GM12873 (cell line): ENCODE measurements at regions not wholly inside any gene's neighbourhood (a gene's known extent, or its start where the extent isn't known, plus 50 kb on each side); places are given as distances from the start of the nearest gene placed in this dataset.

Experiments
- TF ChIP-seq, protein P1 (sequence below): IDR thresholded peaks from 2 replicates; pipeline ENCODE4 v1.5.1; 2012; ENCODE audit warnings: low read depth, mild to moderate bottlenecking, moderate library complexity, low read length, control low read depth; ENCODE audit not compliant: insufficient read depth; ENCODE audit errors: missing control alignments

GRCh38 chr22:27260087-27260698 lies 541.4 kb downstream of the MN1 start:
- TF ChIP-seq, protein P1, sequence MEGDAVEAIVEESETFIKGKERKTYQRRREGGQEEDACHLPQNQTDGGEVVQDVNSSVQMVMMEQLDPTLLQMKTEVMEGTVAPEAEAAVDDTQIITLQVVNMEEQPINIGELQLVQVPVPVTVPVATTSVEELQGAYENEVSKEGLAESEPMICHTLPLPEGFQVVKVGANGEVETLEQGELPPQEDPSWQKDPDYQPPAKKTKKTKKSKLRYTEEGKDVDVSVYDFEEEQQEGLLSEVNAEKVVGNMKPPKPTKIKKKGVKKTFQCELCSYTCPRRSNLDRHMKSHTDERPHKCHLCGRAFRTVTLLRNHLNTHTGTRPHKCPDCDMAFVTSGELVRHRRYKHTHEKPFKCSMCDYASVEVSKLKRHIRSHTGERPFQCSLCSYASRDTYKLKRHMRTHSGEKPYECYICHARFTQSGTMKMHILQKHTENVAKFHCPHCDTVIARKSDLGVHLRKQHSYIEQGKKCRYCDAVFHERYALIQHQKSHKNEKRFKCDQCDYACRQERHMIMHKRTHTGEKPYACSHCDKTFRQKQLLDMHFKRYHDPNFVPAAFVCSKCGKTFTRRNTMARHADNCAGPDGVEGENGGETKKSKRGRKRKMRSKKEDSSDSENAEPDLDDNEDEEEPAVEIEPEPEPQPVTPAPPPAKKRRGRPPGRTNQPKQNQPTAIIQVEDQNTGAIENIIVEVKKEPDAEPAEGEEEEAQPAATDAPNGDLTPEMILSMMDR, result no peak

- TF ChIP-seq, protein P1, result no peak
Measured at GRCh38 chr22:27262361-27262760, 539.2 kb downstream of the MN1 start.

- TF ChIP-seq, protein P1, result no peak
Measured at GRCh38 chr22:27264184-27264583, 537.4 kb downstream of the MN1 start.

GRCh38 chr22:27267145-27267544 lies 534.4 kb downstream of the MN1 start:
- TF ChIP-seq, protein P1, result no peak

GRCh38 chr22:27269751-27270543 lies 531.6 kb downstream of the MN1 start:
- TF ChIP-seq, protein P1, result no peak

GRCh38 chr22:27270818-27271510 lies 530.6 kb downstream of the MN1 start:
- TF ChIP-seq, protein P1, result no peak

GRCh38 chr22:27273436-27273835 lies 528.1 kb downstream of the MN1 start:
- TF ChIP-seq, protein P1, result no peak
